ENCODE measurements at regions not wholly inside any gene's neighbourhood (a gene's known extent, or its start where the extent isn't known, plus 50 kb on each side); places are given as distances from the start of the nearest gene placed in this dataset.

GRCh38 chr7:156580036-156580435, 60.5 kb upstream of the RNF32 start:
- Histone ChIP-seq H3K27me3 (no peaks in the 10 kb centered on the region), H3K36me3 (no peaks in the 10 kb centered on the region), H3K27ac (no peak overlapping the region), H3K9me3 (peaks cover 0 to 2% (median 0%) of the 10 kb centered on the region in 3 donors), H3K4me3 (no peak overlapping the region), H3K4me1 (no peaks in the 10 kb centered on the region)
- ATAC-seq: no peak
- WGBS, 2 donors (ENCODE audit: low coverage in 1 of 2): 85 to 94% methylated on average over 3 to 8 of the region's 8 CpGs
- TF ChIP-seq POLR2A (IDR thresholded peaks at IDR 0.05): no peak
- TF ChIP-seq EP300 (IDR thresholded peaks at IDR 0.05): no peak
- TF ChIP-seq CTCF (IDR thresholded peaks at IDR 0.05): no peak
- TF ChIP-seq POLR2AphosphoS5 (IDR thresholded peaks at IDR 0.05): no peak

DNA sequence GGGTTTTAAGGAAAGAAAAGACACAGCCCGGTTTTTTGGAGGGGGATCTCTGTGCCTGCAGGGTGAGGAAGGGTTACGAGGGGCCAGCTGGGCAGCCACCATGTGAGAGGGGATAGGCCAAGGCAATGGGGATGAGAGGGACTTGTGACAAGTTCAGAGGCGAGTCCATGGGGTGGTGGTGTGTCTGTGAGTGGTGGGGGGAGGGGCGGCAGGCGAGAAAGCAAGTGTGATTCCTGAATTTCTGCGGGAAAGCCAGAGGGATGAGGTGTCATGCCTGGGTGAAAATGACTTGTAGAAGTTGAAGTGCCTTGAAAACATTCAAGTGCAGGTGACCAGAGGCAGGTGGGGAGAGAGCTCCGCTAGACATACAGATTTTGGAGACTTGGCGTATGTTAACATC, 61.0 kb upstream of the RNF32 start:
- TF ChIP-seq EP300 (IDR thresholded peaks at IDR 0.05): no peak
- TF ChIP-seq POLR2A (IDR thresholded peaks at IDR 0.05): no peak
- TF ChIP-seq CTCF (IDR thresholded peaks at IDR 0.05): no peak
- TF ChIP-seq POLR2AphosphoS5 (IDR thresholded peaks at IDR 0.05): no peak
- ATAC-seq: no peak
- 50 to 62% methylated on average over 5 to 8 of the region's 8 CpGs for WGBS, 2 donors (ENCODE audit: low coverage in 1 of 2)
- no peak overlapping the region for H3K4me3 ChIP-seq
- H3K27ac ChIP-seq: no peak overlapping the region
- peaks cover 0 to 2% (median 0%) of the 10 kb centered on the region in 3 donors for H3K9me3 ChIP-seq
- H3K4me1 ChIP-seq: no peaks in the 10 kb centered on the region
- no peaks in the 10 kb centered on the region for H3K27me3 ChIP-seq
- no peaks in the 10 kb centered on the region for H3K36me3 ChIP-seq

GRCh38 chr7:156578978-156579430, 61.6 kb upstream of the RNF32 start:
- WGBS, 2 donors (ENCODE audit: low coverage in 1 of 2): 41 to 46% methylated on average over 4 to 5 of the region's 8 CpGs
- Histone ChIP-seq H3K4me3 (no peak overlapping the region), H3K27ac (no peak overlapping the region), H3K9me3 (peaks cover 0 to 7% (median 0%) of the 10 kb centered on the region in 3 donors), H3K4me1 (no peaks in the 10 kb centered on the region), H3K27me3 (no peaks in the 10 kb centered on the region), H3K36me3 (no peaks in the 10 kb centered on the region)
- no peak for TF ChIP-seq CTCF (IDR thresholded peaks at IDR 0.05)
- no peak for TF ChIP-seq EP300 (IDR thresholded peaks at IDR 0.05)
- no peak for TF ChIP-seq POLR2A (IDR thresholded peaks at IDR 0.05)
- no peak for TF ChIP-seq POLR2AphosphoS5 (IDR thresholded peaks at IDR 0.05)
- ATAC-seq: no peak

- H3K4me1 ChIP-seq: no peaks in the 10 kb centered on the region
- H3K4me3 ChIP-seq: no peak overlapping the region
- H3K9me3 ChIP-seq: peaks cover 0 to 8% (median 0%) of the 10 kb centered on the region in 3 donors
- WGBS, 2 donors (ENCODE audit: low coverage in 1 of 2): 89 to 100% methylated on average over 1 to 13 of the region's 23 CpGs
- no peaks in the 10 kb centered on the region for H3K27me3 ChIP-seq
- no peak for TF ChIP-seq EP300 (IDR thresholded peaks at IDR 0.05)
- no peak for TF ChIP-seq POLR2A (IDR thresholded peaks at IDR 0.05)
- no peak for TF ChIP-seq POLR2AphosphoS5 (IDR thresholded peaks at IDR 0.05)
- no peaks in the 10 kb centered on the region for H3K36me3 ChIP-seq
- no peak for ATAC-seq
- H3K27ac ChIP-seq: no peak overlapping the region
These were observed 62.0 kb upstream of the RNF32 start for GRCh38 chr7:156578578-156578940.

DNA sequence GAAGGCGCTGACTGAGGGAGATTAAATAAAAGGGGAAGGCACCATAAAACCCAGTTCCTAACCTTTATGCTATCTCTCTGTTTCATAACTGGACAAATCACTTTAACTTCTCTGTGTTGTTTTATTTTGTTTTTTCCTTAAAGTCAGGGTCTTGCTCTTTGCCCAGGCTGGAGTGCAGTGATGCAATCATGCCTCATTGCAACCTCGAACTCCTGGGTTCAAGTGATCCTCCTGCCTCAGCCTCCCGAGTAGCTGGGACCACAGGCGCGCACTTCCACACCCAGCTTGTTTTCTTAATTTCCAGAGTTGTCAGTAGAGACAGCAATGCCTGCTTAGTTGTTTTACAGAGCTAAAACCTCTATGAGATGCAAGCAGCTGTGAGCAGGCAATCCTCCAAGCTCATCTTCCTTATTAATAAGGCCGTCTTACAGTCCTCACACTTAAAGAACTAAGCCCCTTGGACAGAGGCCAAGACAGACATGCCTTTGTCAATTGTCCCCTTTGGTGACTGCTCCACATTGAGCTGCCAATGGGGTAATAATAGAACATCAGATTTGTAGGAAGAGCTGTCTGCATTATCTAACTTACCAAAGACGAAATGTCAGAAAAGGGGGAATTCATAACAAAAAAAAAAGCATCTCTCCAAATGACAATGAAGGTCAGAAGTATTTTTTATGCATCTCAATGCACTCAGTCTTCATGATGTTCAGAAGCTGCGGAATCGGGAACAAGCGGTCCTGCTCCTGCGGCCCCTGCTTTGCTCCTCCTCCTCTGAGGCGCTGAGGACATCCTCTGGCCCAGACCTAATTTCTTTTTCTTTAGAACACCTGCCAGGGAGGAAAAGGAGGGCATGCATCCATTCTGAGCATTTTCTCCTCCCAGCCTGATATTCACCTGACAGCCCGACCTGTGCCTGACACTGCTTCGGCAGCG, 62.7 kb upstream of the RNF32 start:
- Histone ChIP-seq H3K9me3 (peaks cover 0 to 8% (median 0%) of the 10 kb centered on the region in 3 donors), H3K4me1 (no peaks in the 10 kb centered on the region), H3K36me3 (no peaks in the 10 kb centered on the region), H3K27ac (no peak overlapping the region), H3K27me3 (no peaks in the 10 kb centered on the region), H3K4me3 (no peak overlapping the region)
- no peak for ATAC-seq
- TF ChIP-seq POLR2AphosphoS5 (IDR thresholded peaks at IDR 0.05): no peak
- no peak for TF ChIP-seq POLR2A (IDR thresholded peaks at IDR 0.05)
- no peak for TF ChIP-seq EP300 (IDR thresholded peaks at IDR 0.05)
- no peak for TF ChIP-seq CTCF (IDR thresholded peaks at IDR 0.05)
- WGBS, 2 donors (ENCODE audit: low coverage in 1 of 2): 82 to 91% methylated on average over 10 to 13 of the region's 15 CpGs
